ENCODE measurements at regions not wholly inside any gene's neighbourhood (a gene's known extent, or its start where the extent isn't known, plus 50 kb on each side); places are given as distances from the start of the nearest gene placed in this dataset.
"Not testable (repeated sequence)": the region's sequence is repeated elsewhere in the genome, so short reads cannot be mapped to it uniquely, and the experiment has no call there.

DNA sequence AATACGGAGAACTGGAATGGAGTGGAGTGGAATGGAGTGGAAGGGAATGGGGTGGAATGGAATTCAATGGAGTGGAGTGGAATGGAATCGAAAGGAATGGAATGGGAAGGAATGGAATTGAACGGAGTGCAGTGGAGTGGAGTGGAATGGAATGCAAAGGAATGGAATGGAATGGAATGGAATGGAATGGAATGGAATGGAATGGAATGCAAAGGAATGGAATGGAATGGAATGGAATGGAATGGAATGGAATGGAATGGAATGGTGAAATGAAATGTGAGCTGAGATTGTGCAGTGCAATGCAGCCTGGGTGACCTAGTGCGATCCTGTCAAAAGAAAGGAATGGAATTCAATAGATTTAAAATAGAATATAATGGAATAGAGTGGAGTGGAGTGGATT, 357.3 kb upstream of the WSB1 start:
- in situ Hi-C loops (cut with MboI; ENCODE audit: low sequenced_read_pairs), result not testable (repeated sequence)

DNA sequence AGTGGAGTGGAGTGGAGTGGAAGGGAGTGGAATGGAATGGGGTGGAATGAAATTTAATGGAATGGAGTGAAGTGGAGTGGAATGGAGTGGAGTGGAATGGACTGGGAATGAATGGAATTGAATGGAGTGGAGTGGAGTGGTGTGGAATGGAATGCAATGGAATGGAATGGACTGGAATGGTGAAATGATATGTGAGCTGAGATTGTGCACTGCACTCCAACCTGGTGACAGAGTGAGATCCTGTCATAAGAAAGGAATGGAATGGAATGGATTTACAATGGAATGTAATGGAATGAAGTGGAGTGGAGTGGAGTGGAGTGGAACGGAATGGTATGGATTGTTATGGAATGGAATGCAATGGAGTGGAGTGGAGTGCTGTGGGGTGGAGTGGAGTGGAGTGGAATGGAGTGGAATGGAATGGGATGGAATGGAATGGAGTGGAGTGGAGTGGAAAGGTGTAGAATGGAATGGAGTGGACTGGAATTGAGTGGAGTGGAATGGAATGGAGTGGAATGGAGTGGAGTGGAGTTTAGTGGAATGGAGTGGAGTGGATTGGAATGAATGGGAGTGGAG, 356.1 kb upstream of the WSB1 start:
- in situ Hi-C loops (cut with MboI; ENCODE audit: low sequenced_read_pairs), result not testable (repeated sequence)

GRCh38 chr17:26939755-26940154, 354.2 kb upstream of the WSB1 start:
- in situ Hi-C loops (cut with MboI; ENCODE audit: low sequenced_read_pairs), result not testable (repeated sequence)

GRCh38 chr17:26940587-26940986, 353.3 kb upstream of the WSB1 start:
- in situ Hi-C loops (cut with MboI; ENCODE audit: low sequenced_read_pairs), result not testable (repeated sequence)

DNA sequence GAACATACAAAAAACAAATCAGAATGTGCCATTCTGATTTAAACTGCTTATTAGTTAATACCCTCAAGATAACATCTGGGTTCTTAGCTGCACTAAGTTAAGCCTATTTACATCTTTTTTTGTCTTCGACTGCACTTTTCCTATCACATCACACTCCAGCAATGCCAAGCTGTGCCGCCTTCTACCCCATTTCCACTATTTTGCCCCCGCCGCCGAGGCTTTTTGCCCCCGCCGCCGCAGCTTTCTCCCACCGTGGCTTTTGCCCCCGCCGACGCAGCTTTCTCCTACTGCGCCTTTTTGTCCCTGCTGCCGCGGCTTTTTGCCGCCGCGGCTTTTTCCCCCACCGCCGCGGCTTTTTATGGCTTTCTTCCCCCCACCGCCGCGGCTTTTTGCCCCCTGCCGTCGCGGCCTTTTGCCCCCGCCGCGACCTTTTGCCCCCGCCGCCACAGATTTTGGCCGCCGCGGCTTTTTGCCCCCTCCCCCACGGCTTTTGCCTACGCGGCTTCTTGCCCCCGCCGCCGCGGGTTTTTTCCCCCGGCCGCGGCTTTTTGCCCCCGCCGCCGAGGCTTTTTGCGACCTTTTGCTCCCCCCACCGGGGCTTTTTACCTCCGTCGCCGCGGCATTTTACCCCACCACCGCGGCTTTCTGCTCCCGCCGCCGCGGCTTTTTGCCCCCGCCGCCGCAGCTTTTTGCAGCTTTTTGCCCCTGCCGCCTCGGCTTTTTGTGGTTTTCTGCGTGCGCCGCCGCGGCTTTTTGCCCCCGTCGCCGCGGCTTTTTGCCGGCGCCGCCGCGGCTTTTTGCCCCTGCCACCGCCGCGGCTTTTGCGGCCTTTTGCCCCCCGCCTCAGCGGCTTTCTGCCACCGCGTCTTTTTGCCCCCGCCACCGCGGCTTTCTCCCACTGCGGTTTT, 331.4 kb upstream of the WSB1 start:
- in situ Hi-C loops (cut with MboI; ENCODE audit: low sequenced_read_pairs), result no loop called here

DNA sequence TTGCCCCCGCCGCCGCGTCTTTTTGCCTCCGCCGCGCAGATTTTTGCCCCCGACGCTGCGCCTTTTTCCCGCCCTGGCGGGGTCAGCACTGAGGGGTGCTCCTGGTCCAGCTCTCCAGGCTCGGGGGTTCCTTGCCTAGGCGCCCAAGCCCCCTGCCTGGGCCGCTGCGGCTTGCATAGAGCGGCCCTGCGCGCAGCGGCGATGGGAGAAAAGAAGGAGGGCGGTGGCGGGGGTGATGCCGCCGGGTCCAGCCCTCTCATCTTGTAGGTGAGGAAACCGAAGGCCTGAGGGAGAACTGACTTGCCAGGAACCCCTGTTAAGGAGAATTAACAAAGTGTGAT, 330.8 kb upstream of the WSB1 start:
- in situ Hi-C loops (cut with MboI; ENCODE audit: low sequenced_read_pairs), result no loop called here

DNA sequence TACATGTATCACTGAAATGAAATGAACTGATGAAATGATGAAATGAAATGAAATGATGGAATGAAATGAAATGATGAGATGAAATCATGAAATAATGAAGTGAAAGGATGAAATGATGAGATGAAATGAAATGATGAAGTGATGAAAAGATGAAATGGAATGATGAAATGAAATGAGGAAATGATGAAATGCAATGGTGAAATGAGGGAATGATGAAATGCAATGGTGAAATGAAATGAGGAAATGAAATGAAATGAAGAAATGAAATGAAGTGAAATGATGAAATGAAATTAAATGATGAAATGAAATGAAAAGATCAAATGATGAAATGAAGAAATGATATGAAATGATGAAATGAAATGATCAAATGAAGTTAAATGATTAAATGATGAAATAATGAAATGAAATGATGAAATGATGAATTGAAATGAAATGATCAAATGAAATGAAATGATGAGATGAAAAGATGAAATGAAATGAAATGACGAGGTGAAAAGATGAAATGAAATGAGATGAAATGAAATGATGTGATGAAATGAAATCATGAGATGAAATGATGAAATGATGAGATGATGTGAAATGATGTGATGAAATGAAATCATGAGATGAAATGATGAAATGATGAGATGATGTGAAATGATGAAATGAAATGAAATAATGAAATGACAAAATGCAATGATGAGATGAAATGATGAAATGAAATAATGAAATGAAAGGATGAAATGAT, 327.9 kb upstream of the WSB1 start:
- in situ Hi-C loops (cut with MboI; ENCODE audit: low sequenced_read_pairs), result not testable (repeated sequence)

- in situ Hi-C loops (cut with MboI; ENCODE audit: low sequenced_read_pairs), result not testable (repeated sequence)
These were observed 327.2 kb upstream of the WSB1 start for GRCh38 chr17:26966625-26967179.

GRCh38 chr17:26981845-26982425, 312.0 kb upstream of the WSB1 start:
- in situ Hi-C loops (cut with MboI; ENCODE audit: low sequenced_read_pairs), result not testable (repeated sequence)

- in situ Hi-C loops (cut with MboI; ENCODE audit: low sequenced_read_pairs), result not testable (repeated sequence)
These were observed 311.4 kb upstream of the WSB1 start for GRCh38 chr17:26982563-26982962.

DNA sequence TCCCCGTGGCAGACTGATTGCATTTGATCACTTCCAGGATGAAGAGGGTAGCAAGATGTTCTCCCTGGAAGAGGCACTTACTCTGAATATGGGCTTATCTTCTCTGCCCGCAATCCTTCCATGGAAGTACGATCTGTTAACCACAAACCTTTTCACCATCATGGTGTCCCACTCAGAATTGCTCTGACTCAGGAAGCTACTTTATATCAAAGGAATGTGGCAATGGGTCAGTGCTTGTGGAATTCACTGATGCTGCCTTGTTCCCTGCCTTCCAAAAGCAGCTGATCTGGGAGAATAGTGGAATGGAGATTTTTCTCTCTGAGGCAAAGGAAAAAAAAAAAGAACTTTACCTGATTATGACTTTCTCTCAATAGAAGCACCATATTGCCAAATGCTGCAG, 306.1 kb upstream of the WSB1 start:
- in situ Hi-C loops (cut with MboI; ENCODE audit: low sequenced_read_pairs), result not testable (repeated sequence)

DNA sequence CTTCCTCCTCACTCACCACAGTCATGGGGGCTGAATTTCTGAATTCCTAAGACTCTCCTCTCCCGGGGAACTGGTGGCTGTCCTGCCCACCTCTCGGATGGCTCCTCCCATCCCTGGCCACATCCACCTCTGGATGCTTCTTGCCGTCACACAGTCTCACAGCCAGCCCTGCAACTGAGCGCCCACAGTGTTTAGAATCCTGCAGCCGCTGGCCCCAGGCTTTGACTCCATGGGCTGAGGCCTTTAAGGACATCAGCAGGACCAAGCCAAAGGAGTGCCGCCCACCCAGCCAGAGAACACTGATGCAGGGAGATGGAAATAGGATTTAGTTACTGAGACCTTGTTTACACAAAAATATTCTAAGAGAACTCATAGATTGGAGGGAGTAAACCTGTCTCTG, 299.3 kb upstream of the WSB1 start:
- in situ Hi-C loops (cut with MboI; ENCODE audit: low sequenced_read_pairs), result not testable (repeated sequence)

GRCh38 chr17:26996146-26996916, 297.6 kb upstream of the WSB1 start:
- in situ Hi-C loops (cut with MboI; ENCODE audit: low sequenced_read_pairs), result not testable (repeated sequence)

GRCh38 chr17:27007734-27008531, 286.0 kb upstream of the WSB1 start:
- in situ Hi-C loops (cut with MboI; ENCODE audit: low sequenced_read_pairs), result not testable (repeated sequence)

GRCh38 chr17:27009087-27009486, 284.8 kb upstream of the WSB1 start:
- in situ Hi-C loops (cut with MboI; ENCODE audit: low sequenced_read_pairs), result no loop called here

DNA sequence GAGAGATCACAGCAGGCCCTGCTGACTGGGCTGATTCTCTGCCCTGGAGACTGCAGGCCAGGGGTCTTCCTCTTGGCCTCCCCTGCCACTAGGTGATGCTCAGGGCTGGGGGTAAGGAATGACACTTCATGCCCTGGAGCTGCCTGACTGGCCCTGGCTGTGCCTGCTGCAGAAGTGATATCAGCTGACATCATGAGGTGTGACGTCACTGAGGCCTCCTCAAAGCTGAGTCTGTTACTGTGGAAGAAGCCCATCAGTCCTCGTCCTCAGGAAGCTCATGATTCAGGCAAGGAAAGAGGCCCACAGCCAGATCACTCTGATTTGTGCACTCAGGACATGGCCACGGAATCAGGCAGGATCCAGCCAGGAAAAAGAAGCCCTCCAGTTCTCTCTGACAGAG, 283.8 kb upstream of the WSB1 start:
- in situ Hi-C loops (cut with MboI; ENCODE audit: low sequenced_read_pairs), result not testable (repeated sequence)

DNA sequence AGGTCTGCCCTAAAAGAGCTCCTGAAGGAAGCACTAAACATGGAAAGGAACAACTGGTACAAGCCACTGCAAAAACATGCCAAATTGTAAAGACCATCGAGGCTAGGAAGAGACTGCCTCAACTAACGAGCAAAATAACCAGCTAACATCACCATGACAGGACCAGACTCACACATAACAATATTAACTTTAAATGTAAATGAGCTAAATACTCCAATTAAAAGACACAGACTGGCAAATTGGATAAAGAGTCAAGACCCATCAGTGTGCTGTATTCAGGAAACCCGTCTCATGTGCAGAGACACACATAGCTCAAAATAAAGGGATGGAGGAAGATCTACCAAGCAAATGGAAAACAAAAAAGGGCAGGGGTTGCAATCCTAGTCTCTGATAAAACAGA, 263.4 kb upstream of the WSB1 start:
- in situ Hi-C loops (cut with MboI; ENCODE audit: low sequenced_read_pairs), result not testable (repeated sequence)

GRCh38 chr17:27038676-27039075, 255.2 kb upstream of the WSB1 start:
- in situ Hi-C loops (cut with MboI; ENCODE audit: low sequenced_read_pairs), result no loop called here

- in situ Hi-C loops (cut with MboI; ENCODE audit: low sequenced_read_pairs), result not testable (repeated sequence)
These were observed 248.9 kb upstream of the WSB1 start for GRCh38 chr17:27045039-27045438.

Measured in HL-60/S4 treated with phorbol 12-myristate 13-acetate at 8.2 ng/mL for 4 days and 3 days (cell line).